GM21529 (cell line): ENCODE measurements at regions not wholly inside any gene's neighbourhood (a gene's known extent, or its start where the extent isn't known, plus 50 kb on each side); places are given as distances from the start of the nearest gene placed in this dataset.
"Not testable (repeated sequence)": the region's sequence is repeated elsewhere in the genome, so short reads cannot be mapped to it uniquely, and the experiment has no call there.

ENCODE experiments used
- ATAC-seq: cut with Tn5 transposase; IDR thresholded peaks from one replicate; pipeline ENCODE4 v1.9.1; 2021; ENCODE audit not compliant: unreplicated experiment

GRCh38 chr19:28700176-28700575 lies 512.8 kb downstream of the UQCRFS1 start:
- ATAC-seq = no peak

- no peak for ATAC-seq
Observed at GRCh38 chr19:28697308-28697707, 515.6 kb downstream of the UQCRFS1 start.

GRCh38 chr19:28694812-28695211 lies 518.1 kb downstream of the UQCRFS1 start:
- ATAC-seq = no peak

GRCh38 chr19:28691683-28692082 lies 521.3 kb downstream of the UQCRFS1 start:
- ATAC-seq = no peak

GRCh38 chr19:28689464-28689863 lies 523.5 kb downstream of the UQCRFS1 start:
- ATAC-seq = not testable (repeated sequence)

- no peak for ATAC-seq
Observed at GRCh38 chr19:28687296-28687695, 525.7 kb downstream of the UQCRFS1 start.

- no peak for ATAC-seq
Observed at GRCh38 chr19:28686756-28687155, 526.2 kb downstream of the UQCRFS1 start.

- no peak for ATAC-seq
Observed at GRCh38 chr19:28685802-28686201, 527.1 kb downstream of the UQCRFS1 start.

GRCh38 chr19:28685077-28685476 lies 527.9 kb downstream of the UQCRFS1 start:
- not testable (repeated sequence) for ATAC-seq

- ATAC-seq = no peak
Observed at GRCh38 chr19:28680111-28680510, 532.8 kb downstream of the UQCRFS1 start.

- no peak for ATAC-seq
Observed at GRCh38 chr19:28670836-28671235, 542.1 kb downstream of the UQCRFS1 start.

GRCh38 chr19:28669804-28670203 lies 543.1 kb downstream of the UQCRFS1 start:
- no peak for ATAC-seq

- no peak for ATAC-seq
Observed at GRCh38 chr19:28667348-28667977, 545.5 kb downstream of the UQCRFS1 start.

GRCh38 chr19:28665748-28666147 lies 547.2 kb downstream of the UQCRFS1 start:
- no peak for ATAC-seq

GRCh38 chr19:28656644-28657043 lies 556.3 kb downstream of the UQCRFS1 start:
- ATAC-seq = no peak

- ATAC-seq = no peak
Observed at GRCh38 chr19:28655054-28655453, 557.9 kb downstream of the UQCRFS1 start.

- no peak for ATAC-seq
Observed at GRCh38 chr19:28652765-28653164, 560.2 kb downstream of the UQCRFS1 start.

- ATAC-seq = no peak
Observed at GRCh38 chr19:28646629-28647028, 566.3 kb downstream of the UQCRFS1 start.

GRCh38 chr19:28644169-28644775 lies 568.7 kb downstream of the UQCRFS1 start:
- ATAC-seq = no peak

- no peak for ATAC-seq
Observed at GRCh38 chr19:28642787-28643683, 569.9 kb downstream of the UQCRFS1 start.

- ATAC-seq = no peak
Observed at GRCh38 chr19:28641395-28641794, 571.6 kb downstream of the UQCRFS1 start.

- ATAC-seq = no peak
Observed at GRCh38 chr19:28640506-28640905, 572.4 kb downstream of the UQCRFS1 start.
